B cell (primary cell): ENCODE measurements at regions not wholly inside any gene's neighbourhood (a gene's known extent, or its start where the extent isn't known, plus 50 kb on each side); places are given as distances from the start of the nearest gene placed in this dataset.
A peak's percentile ranks its signal among the peaks of the same experiment; 100 is the strongest.

ENCODE experiments used
- ATAC-seq: fragments of 200-7000 bp; cut with Tn5 transposase; one replicate; pipeline ENCODE4 v1.10.0; 2021; ENCODE audit warnings: low read depth, mild to moderate bottlenecking, moderate number of reproducible peaks, moderate library complexity
- CTCF ChIA-PET: fragments of 350-600 bp; sonication (Branson Sonifier 250); formaldehyde crosslinking; loops from one replicate; lab custom pipeline; 2021; ENCODE audit warnings: antibody characterized with exemption, inconsistent platforms; lab: Charles Lee
- POLR2A ChIA-PET: fragments of 350-600 bp; sonication (Branson Sonifier 250); formaldehyde crosslinking; loops from one replicate; lab custom pipeline; 2021; ENCODE audit warnings: antibody characterized with exemption; lab: Charles Lee
- DNase-seq: peaks from one replicate; pipeline ENCODE4 v3.0.0; 2013
- H2AFZ ChIP-seq: 2 replicates; pipeline ENCODE4 v1.6.1; 2012; ENCODE audit warnings: mild to moderate bottlenecking, low read depth, low read length; ENCODE audit not compliant: insufficient read depth, poor library complexity, severe bottlenecking
- H3K27ac ChIP-seq, 2 donors: 1 replicate in 1 of 2; 2 replicates in 1 of 2; pipeline ENCODE4 v1.5.1; 2012 to 2013; ENCODE audit warnings: low read length in 2 of 2, mild to moderate bottlenecking in 2 of 2, moderate library complexity in 1 of 2
- H3K27me3 ChIP-seq, 4 experiments: fragments of 200-600 bp in 1 of 4; sonication (generic) in 1 of 4; replicated peaks in 1 of 4; 1 replicate in 2 of 4; 2 replicates in 2 of 4; pipeline versions ENCODE4 v1.6.1 to v1.7.0; 2013 to 2016; ENCODE audit warnings: low read length in 3 of 4, mild to moderate bottlenecking in 2 of 4, mixed read lengths in 1 of 4, moderate library complexity in 1 of 4; ENCODE audit not compliant: insufficient read depth in 4 of 4, control insufficient read depth in 3 of 4; ENCODE audit errors: control extremely low read depth in 1 of 4
- H3K36me3 ChIP-seq, 2 experiments: replicated peaks in 1 of 2; 1 replicate in 1 of 2; 2 replicates in 1 of 2; pipeline versions ENCODE4 v1.6.1 to v1.7.1; 2013; ENCODE audit warnings: low read length in 1 of 2; ENCODE audit not compliant: insufficient read depth in 2 of 2, control insufficient read depth in 1 of 2; ENCODE audit errors: control extremely low read depth in 1 of 2, extremely low read depth in 1 of 2
- H3K4me1 ChIP-seq, 2 donors: fragments of 200-600 bp in 1 of 2; sonication (generic) in 1 of 2; 1 replicate in 1 of 2; 2 replicates in 1 of 2; pipeline versions ENCODE4 v1.5.1 to v1.6.1; 2013 to 2017; ENCODE audit warnings: low read length in 2 of 2; ENCODE audit not compliant: control insufficient read depth in 2 of 2, insufficient read depth in 2 of 2
- H3K4me2 ChIP-seq: replicated peaks from 2 replicates; pipeline ENCODE3; 2012; ENCODE audit warnings: mild to moderate bottlenecking, low read depth, low read length; ENCODE audit not compliant: poor library complexity, severe bottlenecking
- H3K4me3 ChIP-seq, 5 experiments: fragments of 200-600 bp in 1 of 5; sonication (generic) in 1 of 5; 1 replicate in 3 of 5; 2 replicates in 2 of 5; pipeline versions ENCODE4 v1.5.1 to v1.7.0; 2011 to 2016; ENCODE audit warnings: low read length in 4 of 5, mild to moderate bottlenecking in 4 of 5, low read depth in 2 of 5, control low read depth in 1 of 5, moderate library complexity in 1 of 5; ENCODE audit not compliant: insufficient read depth in 1 of 5; ENCODE audit errors: control extremely low read depth in 1 of 5, extremely low read depth in 1 of 5
- H3K79me2 ChIP-seq: fragments of 200-600 bp; sonication (generic); one replicate; pipeline ENCODE4 v1.6.0; 2016; ENCODE audit warnings: low read length; ENCODE audit not compliant: control insufficient read depth, insufficient read depth
- H3K9ac ChIP-seq: fragments of 200-600 bp; sonication (generic); 2 replicates; pipeline ENCODE4 v1.6.1; 2017; ENCODE audit warnings: mild to moderate bottlenecking, low read length, moderate library complexity
- H3K9me3 ChIP-seq, 3 donors: one replicate each; pipeline versions ENCODE4 v1.6.1 to v1.7.1; 2013; ENCODE audit warnings: low read length in 2 of 3; ENCODE audit not compliant: control insufficient read depth in 2 of 3, insufficient read depth in 1 of 3; ENCODE audit errors: control extremely low read depth in 1 of 3
- H4K20me1 ChIP-seq: 2 replicates; pipeline ENCODE4 v1.6.0; 2012; ENCODE audit warnings: mild to moderate bottlenecking, low read length; ENCODE audit not compliant: insufficient read depth, control insufficient read depth, poor library complexity, severe bottlenecking
- H3K27ac Mint-ChIP-seq: one replicate; pipeline ENCODE4 v1.8.0; 2021; ENCODE audit warnings: mixed read lengths
- H3K27me3 Mint-ChIP-seq: one replicate; pipeline ENCODE4 v1.8.0; 2021; ENCODE audit warnings: mixed read lengths
- H3K4me1 Mint-ChIP-seq: one replicate; pipeline ENCODE4 v1.8.0; 2021; ENCODE audit warnings: mixed read lengths
- H3K4me3 Mint-ChIP-seq: one replicate; pipeline ENCODE4 v1.8.0; 2021; ENCODE audit warnings: mixed read lengths
- H3K9me3 Mint-ChIP-seq: one replicate; pipeline ENCODE4 v1.8.0; 2022; ENCODE audit warnings: mixed read lengths; ENCODE audit not compliant: insufficient read depth
- EZH2 ChIP-seq: IDR thresholded peaks from 2 replicates; pipeline ENCODE4 v1.6.1; 2012; ENCODE audit warnings: borderline replicate concordance, low read depth, mild to moderate bottlenecking, moderate library complexity, low read length; ENCODE audit not compliant: insufficient read depth, poor library complexity, severe bottlenecking
- WGBS: methylation state at CpG from one replicate; pipeline ENCODE4 v1.1.5; 2013; ENCODE audit warnings: missing lambda C conversion rate; ENCODE audit not compliant: insufficient coverage; 5-methylcytosine and 5-hydroxymethylcytosine counted together
- intact Hi-C: fragments of 100-400 bp; cut with micrococcal nuclease; formaldehyde crosslinking; loops from one replicate; pipeline ENCODE4 v1.10.0; 2022
- TF ChIP-seq, protein P1 (sequence below): fragments of 200-600 bp; IDR thresholded peaks from one replicate; pipeline ENCODE4 v1.8.0; 2022; ENCODE audit warnings: antibody characterized with exemption, mild to moderate bottlenecking

DNA sequence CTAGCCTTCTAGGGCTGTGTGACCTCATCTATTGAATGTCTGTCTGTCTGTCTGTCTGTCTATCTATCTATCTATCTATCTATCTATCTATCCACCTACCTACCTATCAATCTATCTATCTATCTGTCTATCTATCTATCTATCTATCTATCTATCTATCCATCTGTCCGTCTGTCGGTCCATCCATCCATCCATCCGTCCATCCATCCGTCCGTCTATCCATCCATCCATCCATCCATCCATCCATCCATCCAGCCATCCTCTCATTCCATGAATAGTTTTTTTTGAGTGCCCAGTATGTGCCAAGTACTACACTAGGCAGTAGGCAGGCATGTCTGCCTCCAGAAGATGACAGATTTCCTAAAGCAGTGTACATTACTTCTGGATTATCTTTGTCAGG is 122.5 kb downstream of the FOXB1 start:
- peaks cover 19% of the 10 kb centered on the region for H3K4me1 Mint-ChIP-seq
- H3K27ac ChIP-seq: no peak overlapping the region
- TF ChIP-seq, protein P1, sequence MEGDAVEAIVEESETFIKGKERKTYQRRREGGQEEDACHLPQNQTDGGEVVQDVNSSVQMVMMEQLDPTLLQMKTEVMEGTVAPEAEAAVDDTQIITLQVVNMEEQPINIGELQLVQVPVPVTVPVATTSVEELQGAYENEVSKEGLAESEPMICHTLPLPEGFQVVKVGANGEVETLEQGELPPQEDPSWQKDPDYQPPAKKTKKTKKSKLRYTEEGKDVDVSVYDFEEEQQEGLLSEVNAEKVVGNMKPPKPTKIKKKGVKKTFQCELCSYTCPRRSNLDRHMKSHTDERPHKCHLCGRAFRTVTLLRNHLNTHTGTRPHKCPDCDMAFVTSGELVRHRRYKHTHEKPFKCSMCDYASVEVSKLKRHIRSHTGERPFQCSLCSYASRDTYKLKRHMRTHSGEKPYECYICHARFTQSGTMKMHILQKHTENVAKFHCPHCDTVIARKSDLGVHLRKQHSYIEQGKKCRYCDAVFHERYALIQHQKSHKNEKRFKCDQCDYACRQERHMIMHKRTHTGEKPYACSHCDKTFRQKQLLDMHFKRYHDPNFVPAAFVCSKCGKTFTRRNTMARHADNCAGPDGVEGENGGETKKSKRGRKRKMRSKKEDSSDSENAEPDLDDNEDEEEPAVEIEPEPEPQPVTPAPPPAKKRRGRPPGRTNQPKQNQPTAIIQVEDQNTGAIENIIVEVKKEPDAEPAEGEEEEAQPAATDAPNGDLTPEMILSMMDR: no peak
- no peak for TF ChIP-seq EZH2
- peaks cover 7 to 9% of the 10 kb centered on the region in 2 donors for H3K4me1 ChIP-seq
- no peak overlapping the region for H3K27ac Mint-ChIP-seq
- WGBS: 95% methylated on average over 5 of the region's 5 CpGs
- POLR2A ChIA-PET: interaction anchor here (0.6 to 0.7 kb wide), 2 partner anchors 368 to 437 kb away, joined by 3 read pairs; no protein-coding TSS in a partner anchor
- H4K20me1 ChIP-seq: no peaks in the 10 kb centered on the region
- intact Hi-C loops: no loop called here
- peak overlapping the region; percentile 83 for H2AFZ ChIP-seq
- H3K27me3 ChIP-seq: no peaks in the 10 kb centered on the region
- H3K9ac ChIP-seq: no peak overlapping the region
- H3K4me2 ChIP-seq: peak overlapping the region; percentile 72
- H3K4me3 Mint-ChIP-seq: peak overlapping the region; percentile 80
- no peaks in the 10 kb centered on the region for H3K27me3 Mint-ChIP-seq
- no peaks in the 10 kb centered on the region for H3K9me3 ChIP-seq
- DNase-seq: no peak
- CTCF ChIA-PET: interaction anchor here (0.6 to 2.5 kb wide), 7 partner anchors 10 to 598 kb away, joined by 3 to 12 read pairs (median 5); no protein-coding TSS in a partner anchor
- H3K4me3 ChIP-seq: no peak overlapping the region
- H3K79me2 ChIP-seq: no peaks in the 10 kb centered on the region
- no peak for ATAC-seq
- no peaks in the 10 kb centered on the region for H3K36me3 ChIP-seq
- no peaks in the 10 kb centered on the region for H3K9me3 Mint-ChIP-seq

DNA sequence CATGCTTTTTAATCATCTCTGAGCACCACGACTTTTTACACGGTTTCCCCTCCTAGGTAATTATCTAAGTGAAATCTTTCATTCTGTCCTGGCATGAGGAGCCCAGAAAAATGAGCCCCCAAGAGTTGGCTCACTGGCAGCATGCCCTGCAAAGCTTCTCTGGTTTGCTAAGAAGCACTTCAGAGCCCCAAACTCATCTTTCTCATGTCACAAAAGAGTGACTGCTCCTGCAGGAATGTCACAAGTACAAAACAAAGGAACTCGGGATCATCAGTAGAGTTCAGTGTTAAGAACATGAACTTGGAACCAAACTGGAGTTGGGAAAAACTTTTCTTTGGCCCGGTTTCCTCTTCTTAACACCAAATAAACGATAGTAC is 123.9 kb downstream of the FOXB1 start:
- Histone ChIP-seq H3K27ac (peak overlapping the region; percentile 79 to 84), H2AFZ (peak overlapping the region; percentile 83), H3K4me2 (peak overlapping the region; percentile 72), H3K79me2 (no peaks in the 10 kb centered on the region), H4K20me1 (no peaks in the 10 kb centered on the region), H3K9ac (peak overlapping the region; percentile 82), H3K36me3 (no peaks in the 10 kb centered on the region), H3K9me3 (no peaks in the 10 kb centered on the region), H3K27me3 (no peaks in the 10 kb centered on the region), H3K4me1 (peaks cover 7 to 9% of the 10 kb centered on the region in 2 donors), H3K4me3 (peak overlapping the region; percentile 63 to 89 (median 73))
- H3K27ac Mint-ChIP-seq: peak overlapping the region; percentile 74
- 0% methylated on average over 2 of the region's 5 CpGs for WGBS
- DNase-seq (no peak), ATAC-seq (no peak)
- peak overlapping the region; percentile 80 for H3K4me3 Mint-ChIP-seq
- ChIA-PET POLR2A (no interaction called here), CTCF (interaction anchor here (0.6 to 2.5 kb wide), 7 partner anchors 9 to 1945 kb away, joined by 3 to 12 read pairs (median 5); no protein-coding TSS in a partner anchor)
- peaks cover 19% of the 10 kb centered on the region for H3K4me1 Mint-ChIP-seq
- intact Hi-C loops: no loop called here
- no peaks in the 10 kb centered on the region for H3K9me3 Mint-ChIP-seq
- no peak for TF ChIP-seq EZH2
- TF ChIP-seq, protein P1: no peak
- peaks cover 4% of the 10 kb centered on the region for H3K27me3 Mint-ChIP-seq
